HepG2 (cell line): ENCODE measurements at regions not wholly inside any gene's neighbourhood (a gene's known extent, or its start where the extent isn't known, plus 50 kb on each side); places are given as distances from the start of the nearest gene placed in this dataset.

Source experiments
- ATAC-seq: fragments of 200-7000 bp; cut with Tn5 transposase; 3 replicates; pipeline ENCODE4 v1.9.1; 2020; ENCODE audit warnings: mild to moderate bottlenecking, moderate library complexity
- BruUV-seq: library from RNA; stranded (reverse); fragments of 400-500 nt; replicated peaks from 2 replicates; lab custom pipeline; 2021; lab: Mats Ljungman, UMichigan
- CTCF ChIA-PET: fragments of 300-600 bp; formaldehyde crosslinking; extraction: SDS; loops from one replicate; lab custom pipeline; 2021; ENCODE audit warnings: low total read pairs, inconsistent platforms, low intra/inter-chr PET ratio; lab: Yijun Ruan, JAX
- POLR2A ChIA-PET: fragments of 350-600 bp; sonication (Branson Sonifier 250); formaldehyde crosslinking; loops from one replicate; lab custom pipeline; 2020; ENCODE audit warnings: antibody characterized with exemption, inconsistent platforms; lab: Yijun Ruan, JAX
- DNase-seq: peaks from one replicate; pipeline ENCODE4 v3.0.0-alpha.2; 2015; ENCODE audit warnings: low spot score
- FAIRE-seq: peaks from 3 replicates; lab custom pipeline; 2011; peaks lifted over from hg19 to GRCh38; lab: Jason Lieb, UNC
- H2AFZ ChIP-seq: one replicate; pipeline ENCODE4 v1.6.1; 2011; ENCODE audit warnings: low read length, inconsistent platforms
- H3K27ac ChIP-seq: fragments of 300-600 bp; 3 replicates; pipeline ENCODE4 v1.8.0; 2011; ENCODE audit warnings: mixed run types, mild to moderate bottlenecking, mixed read lengths, low read length, inconsistent platforms; ENCODE audit not compliant: insufficient read depth; ENCODE audit errors: extremely low read length
- H3K27me3 ChIP-seq, 2 experiments: fragments of 200-600 bp in 1 of 2; 2 replicates in 1 of 2; 3 replicates in 1 of 2; pipeline versions ENCODE4 v1.6.0 to v1.8.0; 2011; ENCODE audit warnings: low read length in 2 of 2, mild to moderate bottlenecking in 2 of 2, moderate library complexity in 2 of 2, inconsistent platforms in 1 of 2; ENCODE audit not compliant: insufficient read depth in 2 of 2, control insufficient read depth in 1 of 2
- H3K36me3 ChIP-seq, 2 experiments: fragments of 200-600 bp in 1 of 2; replicated peaks in 1 of 2; 2 replicates in 1 of 2; 3 replicates in 1 of 2; pipeline versions ENCODE4 v1.5.1 to v1.8.0; 2011; ENCODE audit warnings: low read length in 2 of 2, inconsistent platforms in 1 of 2; ENCODE audit not compliant: insufficient read depth in 2 of 2, control insufficient read depth in 1 of 2
- H3K4me1 ChIP-seq: 2 replicates; pipeline ENCODE4 v1.5.1; 2012; ENCODE audit warnings: low read length, inconsistent platforms; ENCODE audit not compliant: insufficient read depth
- H3K4me2 ChIP-seq: 2 replicates; pipeline ENCODE4 v1.6.0; 2011; ENCODE audit warnings: low read depth, low read length, inconsistent platforms
- H3K4me3 ChIP-seq, 3 experiments: fragments of 200-600 bp in 1 of 3; sonication (generic), shearing (Covaris generic) in 1 of 3; replicated peaks in 1 of 3; 2 replicates each; pipeline ENCODE4 v1.5.1; 2011 to 2016; ENCODE audit warnings: low read length in 3 of 3, inconsistent platforms in 2 of 3, low read depth in 2 of 3, mild to moderate bottlenecking in 2 of 3, control low read depth in 1 of 3, mixed read lengths in 1 of 3; ENCODE audit not compliant: insufficient read depth in 1 of 3
- H3K79me2 ChIP-seq: one replicate; pipeline ENCODE4 v1.6.1; 2011; ENCODE audit warnings: low read length, inconsistent platforms; ENCODE audit not compliant: insufficient read depth
- H3K9ac ChIP-seq: 2 replicates; pipeline ENCODE4 v1.6.0; 2011; ENCODE audit warnings: mild to moderate bottlenecking, low read depth, low read length, inconsistent platforms; ENCODE audit not compliant: insufficient read depth
- H3K9me3 ChIP-seq: 2 replicates; pipeline ENCODE4 v1.5.1; 2012; ENCODE audit warnings: mild to moderate bottlenecking, low read length
- H4K20me1 ChIP-seq: 2 replicates; pipeline ENCODE4 v1.6.0; 2011; ENCODE audit warnings: inconsistent platforms, mild to moderate bottlenecking, low read length, moderate library complexity; ENCODE audit not compliant: insufficient read depth
- BRCA1 ChIP-seq: sonication (generic); formaldehyde crosslinking; IDR thresholded peaks from 2 replicates; pipeline ENCODE4 v1.4.0; 2020; ENCODE audit warnings: missing genetic modification reagents
- GABPB1 ChIP-seq: IDR thresholded peaks from 2 replicates; pipeline ENCODE4 v1.6.1; 2016; ENCODE audit warnings: mild to moderate bottlenecking, missing genetic modification reagents, moderate library complexity, missing compliant biosample characterization
- GATAD2A ChIP-seq: IDR thresholded peaks from 2 replicates; pipeline ENCODE4 v1.6.1; 2016
- IRX3 ChIP-seq: sonication (generic); formaldehyde crosslinking; IDR thresholded peaks from 2 replicates; pipeline ENCODE4 v1.8.1; 2023; ENCODE audit warnings: mild to moderate bottlenecking, low read depth, missing genetic modification reagents, borderline replicate concordance
- MLLT10 ChIP-seq: sonication (generic); formaldehyde crosslinking; IDR thresholded peaks from 2 replicates; pipeline ENCODE4 v1.4.0; 2020; ENCODE audit warnings: missing genetic modification reagents
- NAIF1 ChIP-seq: sonication (generic); formaldehyde crosslinking; IDR thresholded peaks from 2 replicates; pipeline ENCODE4 v1.5.0; 2020; ENCODE audit warnings: mild to moderate bottlenecking, missing genetic modification reagents, borderline replicate concordance
- PAF1 ChIP-seq: IDR thresholded peaks from 2 replicates; pipeline ENCODE4 v1.6.1; 2016; ENCODE audit warnings: missing genetic modification reagents, missing compliant biosample characterization
- POLR2A ChIP-seq, 2 experiments: IDR thresholded peaks; 2 replicates each; pipeline ENCODE4 v1.6.1; 2011; ENCODE audit warnings: low read depth in 2 of 2, low read length in 2 of 2, mild to moderate bottlenecking in 1 of 2, moderate library complexity in 1 of 2; ENCODE audit not compliant: insufficient read depth in 1 of 2
- POLR2G ChIP-seq: fragments of 200-400 bp; formaldehyde crosslinking; IDR thresholded peaks from 2 replicates; pipeline ENCODE4 v1.6.1; 2018; ENCODE audit warnings: mild to moderate bottlenecking, low read depth, low read length, moderate library complexity
- ZFYVE20 ChIP-seq: sonication (generic); formaldehyde crosslinking; IDR thresholded peaks from 2 replicates; pipeline ENCODE4 v1.8.0; 2023; ENCODE audit warnings: low read depth, mild to moderate bottlenecking, moderate library complexity, missing genetic modification reagents, borderline replicate concordance
- ZNF383 ChIP-seq: sonication (generic); formaldehyde crosslinking; IDR thresholded peaks from 2 replicates; pipeline ENCODE4 v1.4.0; 2020; ENCODE audit warnings: missing genetic modification reagents, mild to moderate bottlenecking, borderline replicate concordance
- ZNF678 ChIP-seq: sonication (generic); formaldehyde crosslinking; IDR thresholded peaks from 2 replicates; pipeline ENCODE4 v1.4.0; 2020; ENCODE audit warnings: mild to moderate bottlenecking, missing genetic modification reagents
- ZNF724P ChIP-seq: sonication (generic); formaldehyde crosslinking; IDR thresholded peaks from 2 replicates; pipeline ENCODE4 v1.8.0; 2022; ENCODE audit warnings: missing genetic modification reagents, borderline replicate concordance
- ZSCAN29 ChIP-seq: sonication (generic); formaldehyde crosslinking; conservative IDR thresholded peaks from 2 replicates; pipeline ENCODE4 v1.4.0; 2020; ENCODE audit warnings: mild to moderate bottlenecking, missing genetic modification reagents
- WGBS: methylation state at CpG from one replicate; pipeline ENCODE4 v1.1.6; 2017; ENCODE audit warnings: low lambda C conversion rate; 5-methylcytosine and 5-hydroxymethylcytosine counted together
- in situ Hi-C: cut with HindIII; loops from 2 replicates; pipeline ENCODE4 v1.10.0; 2017; ENCODE audit warnings: low pct_unique_long_range_greater_than_20kb; ENCODE audit not compliant: extremely low pct_ligation_motif_present
- intact Hi-C: fragments of 100-400 bp; cut with micrococcal nuclease; formaldehyde crosslinking; loops from one replicate; pipeline ENCODE4 v1.10.0; 2022; ENCODE audit not compliant: unreplicated experiment
- TF ChIP-seq, protein P1 (sequence below): sonication (generic); formaldehyde crosslinking; conservative IDR thresholded peaks from 2 replicates; pipeline ENCODE4 v1.4.0; 2020; ENCODE audit warnings: missing genetic modification reagents
- TF ChIP-seq, protein P2 (sequence below): sonication (generic); formaldehyde crosslinking; IDR thresholded peaks from 2 replicates; pipeline ENCODE4 v1.9.0; 2021; ENCODE audit warnings: missing genetic modification reagents, borderline replicate concordance
- TF ChIP-seq, protein P3 (sequence below): sonication (generic); formaldehyde crosslinking; IDR thresholded peaks from 2 replicates; pipeline ENCODE4 v1.4.0; 2020; ENCODE audit warnings: low read depth, missing genetic modification reagents
- TF ChIP-seq, protein P4 (sequence below): sonication (generic); formaldehyde crosslinking; IDR thresholded peaks from 2 replicates; pipeline ENCODE4 v1.8.0; 2022; ENCODE audit warnings: mild to moderate bottlenecking, missing genetic modification reagents, moderate library complexity

DNA sequence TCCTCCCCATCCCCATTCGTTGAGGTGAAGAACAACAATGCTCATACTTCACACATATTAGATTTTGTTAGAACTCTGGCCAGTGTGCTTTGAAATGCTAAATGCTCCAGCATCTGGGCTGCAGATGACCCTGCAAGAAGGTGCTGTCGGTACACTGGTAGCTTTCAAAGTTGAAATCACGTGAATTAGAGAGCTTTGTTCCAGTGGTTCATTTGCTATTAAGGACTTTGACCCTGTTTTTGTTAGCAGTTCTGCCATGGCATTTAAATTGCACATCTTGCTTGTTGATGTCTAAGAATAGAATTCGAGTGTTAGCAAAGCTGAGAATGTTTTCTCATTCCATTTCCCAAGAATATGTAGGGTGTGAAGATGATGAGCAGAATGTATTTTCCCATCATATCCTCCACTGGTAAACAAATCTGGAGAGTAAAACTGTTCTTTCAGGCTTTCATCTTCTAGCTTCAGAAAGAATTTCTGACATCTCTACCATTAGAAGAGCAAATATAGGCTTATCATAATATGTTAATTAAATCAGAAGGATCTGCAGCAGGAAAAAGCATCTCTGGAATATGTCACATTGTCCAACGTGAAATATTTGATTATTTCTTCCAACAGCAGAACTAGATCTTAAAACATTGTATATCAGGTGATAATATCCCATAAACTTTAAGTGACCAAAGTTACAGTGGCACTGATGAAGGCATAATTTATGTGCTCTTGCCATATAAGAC, 98.8 kb upstream of the PDE3A start (continued):
- TF ChIP-seq, protein P1, sequence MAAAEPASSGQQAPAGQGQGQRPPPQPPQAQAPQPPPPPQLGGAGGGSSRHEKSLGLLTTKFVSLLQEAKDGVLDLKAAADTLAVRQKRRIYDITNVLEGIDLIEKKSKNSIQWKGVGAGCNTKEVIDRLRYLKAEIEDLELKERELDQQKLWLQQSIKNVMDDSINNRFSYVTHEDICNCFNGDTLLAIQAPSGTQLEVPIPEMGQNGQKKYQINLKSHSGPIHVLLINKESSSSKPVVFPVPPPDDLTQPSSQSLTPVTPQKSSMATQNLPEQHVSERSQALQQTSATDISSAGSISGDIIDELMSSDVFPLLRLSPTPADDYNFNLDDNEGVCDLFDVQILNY (CRISPR knock-in tag), result no peak
- TF ChIP-seq ZSCAN29 (CRISPR knock-in tag), result no peak
- no peak for TF ChIP-seq ZNF383
- TF ChIP-seq, protein P2, sequence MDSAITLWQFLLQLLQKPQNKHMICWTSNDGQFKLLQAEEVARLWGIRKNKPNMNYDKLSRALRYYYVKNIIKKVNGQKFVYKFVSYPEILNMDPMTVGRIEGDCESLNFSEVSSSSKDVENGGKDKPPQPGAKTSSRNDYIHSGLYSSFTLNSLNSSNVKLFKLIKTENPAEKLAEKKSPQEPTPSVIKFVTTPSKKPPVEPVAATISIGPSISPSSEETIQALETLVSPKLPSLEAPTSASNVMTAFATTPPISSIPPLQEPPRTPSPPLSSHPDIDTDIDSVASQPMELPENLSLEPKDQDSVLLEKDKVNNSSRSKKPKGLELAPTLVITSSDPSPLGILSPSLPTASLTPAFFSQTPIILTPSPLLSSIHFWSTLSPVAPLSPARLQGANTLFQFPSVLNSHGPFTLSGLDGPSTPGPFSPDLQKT (CRISPR knock-in tag), result no peak

DNA sequence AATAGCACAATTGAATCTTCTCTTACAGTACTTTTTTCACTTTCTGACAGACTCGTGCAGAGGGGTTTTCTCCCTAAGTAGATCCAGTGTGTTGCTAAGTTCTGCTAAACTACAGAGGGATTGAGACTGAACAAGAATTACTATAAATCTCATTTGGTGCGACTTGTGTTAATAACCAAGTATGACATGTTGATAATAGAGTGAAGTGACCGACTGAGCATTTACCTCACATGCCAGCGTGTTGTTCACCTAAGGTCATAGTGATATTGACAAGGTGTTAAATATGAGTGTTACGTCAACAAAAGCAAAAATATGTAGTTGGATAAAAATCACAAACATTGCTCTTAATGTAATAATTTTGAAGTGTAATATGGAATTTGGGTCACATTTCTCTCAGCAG, 97.8 kb upstream of the PDE3A start:
- intact Hi-C loops, result no loop called here
- no peaks in the 10 kb centered on the region for H4K20me1 ChIP-seq
- ChIA-PET POLR2A (no interaction called here), CTCF (no interaction called here)
- no peak for DNase-seq
- peaks cover 12% of the 10 kb centered on the region for H3K9me3 ChIP-seq
- WGBS, result 25% methylated on average over 5 of the region's 5 CpGs
- no peaks in the 10 kb centered on the region for H3K4me1 ChIP-seq
- H3K27me3 ChIP-seq, result no peaks in the 10 kb centered on the region
- no peaks in the 10 kb centered on the region for H3K79me2 ChIP-seq
- no TSS peak for BruUV-seq
- no peak overlapping the region for H3K4me3 ChIP-seq
- no peak overlapping the region for H3K4me2 ChIP-seq
- H3K27ac ChIP-seq, result no peak overlapping the region
- no peak for FAIRE-seq
- ATAC-seq, result no peak
- no peak overlapping the region for H2AFZ ChIP-seq
- in situ Hi-C loops, result no loop called here
- H3K36me3 ChIP-seq, result no peaks in the 10 kb centered on the region
- no peak overlapping the region for H3K9ac ChIP-seq
- TF ChIP-seq GATAD2A (CRISPR knock-in tag), result no peak
- no peak for TF ChIP-seq ZNF678 (CRISPR knock-in tag)
- TF ChIP-seq NAIF1 (CRISPR knock-in tag), result no peak
- TF ChIP-seq, protein P3, sequence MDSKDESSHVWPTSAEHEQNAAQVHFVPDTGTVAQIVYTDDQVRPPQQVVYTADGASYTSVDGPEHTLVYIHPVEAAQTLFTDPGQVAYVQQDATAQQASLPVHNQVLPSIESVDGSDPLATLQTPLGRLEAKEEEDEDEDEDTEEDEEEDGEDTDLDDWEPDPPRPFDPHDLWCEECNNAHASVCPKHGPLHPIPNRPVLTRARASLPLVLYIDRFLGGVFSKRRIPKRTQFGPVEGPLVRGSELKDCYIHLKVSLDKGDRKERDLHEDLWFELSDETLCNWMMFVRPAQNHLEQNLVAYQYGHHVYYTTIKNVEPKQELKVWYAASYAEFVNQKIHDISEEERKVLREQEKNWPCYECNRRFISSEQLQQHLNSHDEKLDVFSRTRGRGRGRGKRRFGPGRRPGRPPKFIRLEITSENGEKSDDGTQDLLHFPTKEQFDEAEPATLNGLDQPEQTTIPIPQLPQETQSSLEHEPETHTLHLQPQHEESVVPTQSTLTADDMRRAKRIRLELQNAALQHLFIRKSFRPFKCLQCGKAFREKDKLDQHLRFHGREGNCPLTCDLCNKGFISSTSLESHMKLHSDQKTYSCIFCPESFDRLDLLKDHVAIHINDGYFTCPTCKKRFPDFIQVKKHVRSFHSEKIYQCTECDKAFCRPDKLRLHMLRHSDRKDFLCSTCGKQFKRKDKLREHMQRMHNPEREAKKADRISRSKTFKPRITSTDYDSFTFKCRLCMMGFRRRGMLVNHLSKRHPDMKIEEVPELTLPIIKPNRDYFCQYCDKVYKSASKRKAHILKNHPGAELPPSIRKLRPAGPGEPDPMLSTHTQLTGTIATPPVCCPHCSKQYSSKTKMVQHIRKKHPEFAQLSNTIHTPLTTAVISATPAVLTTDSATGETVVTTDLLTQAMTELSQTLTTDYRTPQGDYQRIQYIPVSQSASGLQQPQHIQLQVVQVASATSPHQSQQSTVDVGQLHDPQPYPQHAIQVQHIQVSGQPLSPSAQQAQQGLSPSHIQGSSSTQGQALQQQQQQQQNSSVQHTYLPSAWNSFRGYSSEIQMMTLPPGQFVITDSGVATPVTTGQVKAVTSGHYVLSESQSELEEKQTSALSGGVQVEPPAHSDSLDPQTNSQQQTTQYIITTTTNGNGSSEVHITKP (CRISPR knock-in tag), result no peak
- no peak for TF ChIP-seq POLR2G
- no peak for TF ChIP-seq GABPB1
- no peak for TF ChIP-seq ZNF724P
- no peak for TF ChIP-seq IRX3 (CRISPR knock-in tag)
- TF ChIP-seq, protein P4, sequence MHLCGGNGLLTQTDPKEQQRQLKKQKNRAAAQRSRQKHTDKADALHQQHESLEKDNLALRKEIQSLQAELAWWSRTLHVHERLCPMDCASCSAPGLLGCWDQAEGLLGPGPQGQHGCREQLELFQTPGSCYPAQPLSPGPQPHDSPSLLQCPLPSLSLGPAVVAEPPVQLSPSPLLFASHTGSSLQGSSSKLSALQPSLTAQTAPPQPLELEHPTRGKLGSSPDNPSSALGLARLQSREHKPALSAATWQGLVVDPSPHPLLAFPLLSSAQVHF (CRISPR knock-in tag), result no peak
- TF ChIP-seq MLLT10 (CRISPR knock-in tag), result no peak
- TF ChIP-seq ZFYVE20 (CRISPR knock-in tag), result no peak
- TF ChIP-seq PAF1 (CRISPR knock-in tag), result no peak
- no peak for TF ChIP-seq POLR2A (IDR thresholded peaks at IDR 0.05; ENCODE audit: insufficient read depth in 1 of 2, low read depth in 2 of 2, low read length in 2 of 2)
- TF ChIP-seq BRCA1, result no peak
